Fibroblast of lung (primary cell): ENCODE measurements at regions not wholly inside any gene's neighbourhood (a gene's known extent, or its start where the extent isn't known, plus 50 kb on each side); places are given as distances from the start of the nearest gene placed in this dataset.

Experiments used
- CTCF ChIP-seq, 2 donors: IDR thresholded peaks in 1 of 2; conservative IDR thresholded peaks in 1 of 2; 1 replicate in 1 of 2; 2 replicates in 1 of 2; pipeline ENCODE4 v1.5.1; 2011 to 2012; ENCODE audit warnings: low read length in 2 of 2, control low read depth in 1 of 2, inconsistent platforms in 1 of 2, low read depth in 1 of 2, mild to moderate bottlenecking in 1 of 2
- EZH2 ChIP-seq: IDR thresholded peaks from 2 replicates; pipeline ENCODE4 v1.5.1; 2012; ENCODE audit warnings: low read length, control low read depth, mild to moderate bottlenecking; ENCODE audit errors: missing control alignments

DNA sequence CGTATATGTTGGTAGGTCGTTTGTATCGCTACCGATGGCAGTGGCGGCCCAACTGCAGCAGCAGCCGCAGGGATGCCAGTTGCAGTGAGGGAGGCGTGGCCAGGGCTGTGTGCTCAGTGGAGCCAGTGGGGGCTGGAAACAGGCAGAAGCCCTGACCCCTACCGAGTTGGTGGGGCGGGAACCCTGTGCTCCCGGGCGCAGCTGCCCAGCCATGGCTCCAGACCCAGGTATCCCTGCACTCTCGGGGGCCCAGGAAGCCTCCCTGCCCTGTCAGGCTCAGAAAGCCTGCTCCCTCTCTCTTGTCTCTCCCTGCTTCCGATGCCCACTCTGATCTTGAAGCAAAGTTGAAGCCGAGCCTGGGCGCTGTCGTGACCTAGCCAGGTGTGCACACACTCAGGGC lies 78.6 kb upstream of the ITGB1 start:
- TF ChIP-seq CTCF (conservative IDR thresholded peaks at IDR 0.05 in 1 of 2, IDR thresholded peaks at IDR 0.05 in 1 of 2; ENCODE audit: low read depth in 1 of 2, low read length in 2 of 2) (no peak), EZH2 (no peak)
